Loucy (cell line): ENCODE measurements at regions not wholly inside any gene's neighbourhood (a gene's known extent, or its start where the extent isn't known, plus 50 kb on each side); places are given as distances from the start of the nearest gene placed in this dataset.

Experiments
- EZH2phosphoT487 ChIP-seq: fragments of 200-600 bp; IDR thresholded peaks from 2 replicates; pipeline ENCODE4 v1.6.1; 2018; ENCODE audit warnings: antibody characterized with exemption, mild to moderate bottlenecking, moderate library complexity, borderline replicate concordance
- TF ChIP-seq, protein P1 (sequence below): fragments of 200-600 bp; sonication (generic); conservative IDR thresholded peaks from 2 replicates; pipeline ENCODE4 v1.5.1; 2014; ENCODE audit warnings: mild to moderate bottlenecking, antibody characterized with exemption, low read length

DNA sequence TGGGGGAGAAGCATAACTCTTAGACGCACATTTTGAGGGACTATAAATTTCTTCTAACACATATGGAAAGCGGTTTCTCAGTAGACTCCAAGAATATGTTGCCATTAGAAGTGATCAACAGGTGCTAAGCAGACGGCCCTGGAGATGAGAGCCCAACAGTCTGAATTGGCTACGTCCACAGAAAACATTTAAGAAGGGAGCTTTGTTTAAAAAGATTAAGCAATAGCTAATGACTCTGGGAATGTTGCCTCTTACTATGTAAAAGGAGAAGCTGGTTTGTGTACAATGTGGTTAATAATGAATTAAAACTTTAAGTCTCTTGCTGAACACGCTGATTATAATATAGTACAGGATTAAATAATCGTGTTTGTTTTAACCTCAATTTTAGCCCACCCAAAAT is 399.5 kb downstream of the SMARCA1 start:
- TF ChIP-seq, protein P1, sequence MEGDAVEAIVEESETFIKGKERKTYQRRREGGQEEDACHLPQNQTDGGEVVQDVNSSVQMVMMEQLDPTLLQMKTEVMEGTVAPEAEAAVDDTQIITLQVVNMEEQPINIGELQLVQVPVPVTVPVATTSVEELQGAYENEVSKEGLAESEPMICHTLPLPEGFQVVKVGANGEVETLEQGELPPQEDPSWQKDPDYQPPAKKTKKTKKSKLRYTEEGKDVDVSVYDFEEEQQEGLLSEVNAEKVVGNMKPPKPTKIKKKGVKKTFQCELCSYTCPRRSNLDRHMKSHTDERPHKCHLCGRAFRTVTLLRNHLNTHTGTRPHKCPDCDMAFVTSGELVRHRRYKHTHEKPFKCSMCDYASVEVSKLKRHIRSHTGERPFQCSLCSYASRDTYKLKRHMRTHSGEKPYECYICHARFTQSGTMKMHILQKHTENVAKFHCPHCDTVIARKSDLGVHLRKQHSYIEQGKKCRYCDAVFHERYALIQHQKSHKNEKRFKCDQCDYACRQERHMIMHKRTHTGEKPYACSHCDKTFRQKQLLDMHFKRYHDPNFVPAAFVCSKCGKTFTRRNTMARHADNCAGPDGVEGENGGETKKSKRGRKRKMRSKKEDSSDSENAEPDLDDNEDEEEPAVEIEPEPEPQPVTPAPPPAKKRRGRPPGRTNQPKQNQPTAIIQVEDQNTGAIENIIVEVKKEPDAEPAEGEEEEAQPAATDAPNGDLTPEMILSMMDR: no peak
- TF ChIP-seq EZH2phosphoT487: no peak
